ENCODE measurements at regions not wholly inside any gene's neighbourhood (a gene's known extent, or its start where the extent isn't known, plus 50 kb on each side); places are given as distances from the start of the nearest gene placed in this dataset.

DNA sequence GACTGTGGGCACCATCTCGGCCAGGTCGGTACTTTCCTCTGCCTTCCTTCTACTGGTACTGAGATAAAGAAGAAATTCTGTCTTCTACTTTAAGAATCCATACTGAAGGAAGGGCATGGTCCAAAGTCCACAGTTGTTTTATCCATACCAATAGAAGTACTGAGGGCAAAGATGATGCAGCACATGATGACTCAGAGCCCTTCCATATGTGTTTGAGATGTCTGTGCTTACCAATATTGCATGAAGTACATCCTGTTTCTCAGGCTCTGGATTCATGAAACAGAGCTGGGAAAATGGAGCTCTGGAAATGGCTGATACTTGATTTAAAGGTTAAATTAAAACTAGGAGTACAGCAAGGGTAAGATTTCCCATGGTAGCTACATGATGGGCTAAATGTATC lies 799.9 kb downstream of the NLGN4Y start:
- Histone ChIP-seq H3K9me3 (ENCODE audit: control insufficient read depth in 2 of 2, insufficient read depth in 1 of 2, low read length in 1 of 2) (no peaks in the 10 kb centered on the region), H3K36me3 (ENCODE audit: control insufficient read depth in 2 of 2, insufficient read depth in 2 of 2, low read length in 1 of 2) (no peaks in the 10 kb centered on the region), H3K4me1 (ENCODE audit: control insufficient read depth in 2 of 2, insufficient read depth in 2 of 2, low read length in 2 of 2) (no peaks in the 10 kb centered on the region), H3K27me3 (ENCODE audit: control insufficient read depth in 2 of 2, insufficient read depth in 1 of 2, low read length in 1 of 2) (no peaks in the 10 kb centered on the region), H3K4me3 (ENCODE audit: low read length in 2 of 2) (no peak overlapping the region), H3K27ac (ENCODE audit: low read depth in 1 of 2, low read length in 1 of 2) (no peak overlapping the region)
- 90% methylated on average over 2 of the region's 2 CpGs for WGBS
- no peak for DNase-seq (ENCODE audit: low read depth in 6 of 9, low spot score in 9 of 9)

DNA sequence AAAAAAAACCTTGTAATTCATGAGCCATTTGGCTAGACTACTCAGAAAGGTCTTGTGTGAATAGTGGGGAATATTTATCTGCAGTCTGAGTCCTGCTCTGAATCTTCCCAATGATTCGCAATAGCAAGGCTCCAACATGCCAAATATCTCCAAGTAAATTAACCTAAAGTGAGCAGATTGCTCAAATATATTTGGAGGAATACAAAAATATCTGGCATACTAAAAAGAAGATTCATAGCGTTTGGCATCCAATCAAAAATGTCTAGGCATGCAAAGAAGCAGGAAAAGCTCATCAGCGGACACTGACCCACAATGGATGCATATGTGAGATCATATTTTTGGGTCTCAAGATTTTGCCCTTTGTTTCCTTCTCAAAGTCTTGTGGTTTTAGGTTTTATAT lies 800.9 kb downstream of the NLGN4Y start:
- no peaks in the 10 kb centered on the region for H3K9me3 ChIP-seq (ENCODE audit: control insufficient read depth in 2 of 2, insufficient read depth in 1 of 2, low read length in 1 of 2)
- H3K4me3 ChIP-seq (ENCODE audit: low read length in 2 of 2): no peak overlapping the region
- no peak overlapping the region for H3K27ac ChIP-seq (ENCODE audit: low read depth in 1 of 2, low read length in 1 of 2)
- H3K4me1 ChIP-seq (ENCODE audit: control insufficient read depth in 2 of 2, insufficient read depth in 2 of 2, low read length in 2 of 2): no peaks in the 10 kb centered on the region
- H3K27me3 ChIP-seq (ENCODE audit: control insufficient read depth in 2 of 2, insufficient read depth in 1 of 2, low read length in 1 of 2): no peaks in the 10 kb centered on the region
- 90% methylated on average over 3 of the region's 3 CpGs for WGBS
- DNase-seq (ENCODE audit: low read depth in 6 of 9, low spot score in 9 of 9): no peak
- H3K36me3 ChIP-seq (ENCODE audit: control insufficient read depth in 2 of 2, insufficient read depth in 2 of 2, low read length in 1 of 2): no peaks in the 10 kb centered on the region

DNA sequence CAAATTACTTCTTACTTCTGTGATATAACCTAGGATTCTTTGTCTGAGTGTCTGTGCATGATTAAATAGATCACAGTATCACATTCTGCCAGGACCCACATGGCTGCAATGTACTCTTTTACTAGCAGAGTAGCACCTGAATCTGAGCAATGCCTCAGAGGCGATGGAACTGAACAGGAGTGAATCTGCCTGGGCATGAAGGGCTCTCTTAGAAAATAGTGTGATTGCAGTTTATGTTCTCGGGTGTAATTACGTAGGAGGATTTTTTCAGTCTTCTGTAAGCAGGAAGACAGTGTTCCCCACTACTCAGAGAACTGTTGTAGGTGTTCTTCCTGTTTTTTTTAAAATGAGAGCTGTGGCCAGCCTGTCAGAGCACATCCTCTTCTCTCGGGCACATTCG lies 802.3 kb downstream of the NLGN4Y start:
- H3K27ac ChIP-seq (ENCODE audit: low read depth in 1 of 2, low read length in 1 of 2): no peak overlapping the region
- H3K4me1 ChIP-seq (ENCODE audit: control insufficient read depth in 2 of 2, insufficient read depth in 2 of 2, low read length in 2 of 2): no peaks in the 10 kb centered on the region
- H3K36me3 ChIP-seq (ENCODE audit: control insufficient read depth in 2 of 2, insufficient read depth in 2 of 2, low read length in 1 of 2): no peaks in the 10 kb centered on the region
- no peak overlapping the region for H3K4me3 ChIP-seq (ENCODE audit: low read length in 2 of 2)
- H3K27me3 ChIP-seq (ENCODE audit: control insufficient read depth in 2 of 2, insufficient read depth in 1 of 2, low read length in 1 of 2): no peaks in the 10 kb centered on the region
- no peaks in the 10 kb centered on the region for H3K9me3 ChIP-seq (ENCODE audit: control insufficient read depth in 2 of 2, insufficient read depth in 1 of 2, low read length in 1 of 2)
- DNase-seq (ENCODE audit: low read depth in 6 of 9, low spot score in 9 of 9): no peak
- WGBS: 28% methylated on average over 5 of the region's 5 CpGs

DNA sequence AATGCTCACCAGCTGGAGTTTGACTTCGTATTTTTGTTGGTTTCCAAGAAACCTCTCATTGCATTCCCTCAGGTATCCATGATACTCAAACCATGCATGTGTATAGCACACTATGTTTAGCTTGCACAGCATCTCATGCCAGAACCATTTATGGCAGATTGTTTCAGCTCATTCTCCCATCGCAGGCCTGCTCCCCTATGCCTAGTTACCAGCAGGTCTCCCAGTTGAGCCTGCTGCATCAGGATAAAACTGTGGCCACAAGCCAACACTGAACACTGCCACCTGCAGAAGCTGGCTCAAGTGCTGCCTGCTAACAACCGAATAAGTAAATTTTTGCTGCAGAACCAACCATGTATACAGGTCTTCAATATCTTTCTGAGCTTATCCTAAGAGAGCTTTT lies 804.5 kb downstream of the NLGN4Y start:
- no peaks in the 10 kb centered on the region for H3K27me3 ChIP-seq (ENCODE audit: control insufficient read depth in 2 of 2, insufficient read depth in 1 of 2, low read length in 1 of 2)
- WGBS: 92% methylated on average over 3 of the region's 3 CpGs
- no peaks in the 10 kb centered on the region for H3K36me3 ChIP-seq (ENCODE audit: control insufficient read depth in 2 of 2, insufficient read depth in 2 of 2, low read length in 1 of 2)
- no peaks in the 10 kb centered on the region for H3K4me1 ChIP-seq (ENCODE audit: control insufficient read depth in 2 of 2, insufficient read depth in 2 of 2, low read length in 2 of 2)
- H3K27ac ChIP-seq (ENCODE audit: low read depth in 1 of 2, low read length in 1 of 2): no peak overlapping the region
- no peak overlapping the region for H3K4me3 ChIP-seq (ENCODE audit: low read length in 2 of 2)
- no peaks in the 10 kb centered on the region for H3K9me3 ChIP-seq (ENCODE audit: control insufficient read depth in 2 of 2, insufficient read depth in 1 of 2, low read length in 1 of 2)
- DNase-seq (ENCODE audit: low read depth in 6 of 9, low spot score in 9 of 9): no peak

DNA sequence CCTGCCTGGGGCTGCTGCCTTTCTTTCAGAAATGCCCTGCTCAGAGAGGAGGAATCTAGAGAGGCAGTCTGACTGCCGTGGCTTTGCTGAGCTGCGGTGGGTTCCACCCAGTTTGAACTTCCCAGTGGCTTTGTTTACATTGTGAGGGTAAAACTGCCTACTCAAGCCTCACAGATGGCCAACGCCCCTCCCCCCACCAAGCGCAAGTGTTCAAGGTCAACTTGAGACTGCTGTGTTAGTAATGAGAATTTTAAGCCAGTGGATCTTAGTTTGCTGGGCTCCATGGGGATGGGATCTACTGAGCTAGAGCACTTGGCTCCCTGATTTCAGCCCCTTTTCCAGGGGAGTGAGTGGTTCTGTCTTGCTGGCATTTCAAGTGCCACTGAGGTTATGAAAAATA lies 819.2 kb downstream of the NLGN4Y start:
- no peak for DNase-seq (ENCODE audit: low read depth in 6 of 9, low spot score in 9 of 9)
- Histone ChIP-seq H3K27ac (ENCODE audit: low read depth in 1 of 2, low read length in 1 of 2) (no peak overlapping the region), H3K9me3 (ENCODE audit: control insufficient read depth in 2 of 2, insufficient read depth in 1 of 2, low read length in 1 of 2) (no peaks in the 10 kb centered on the region), H3K4me3 (ENCODE audit: low read length in 2 of 2) (no peak overlapping the region), H3K4me1 (ENCODE audit: control insufficient read depth in 2 of 2, insufficient read depth in 2 of 2, low read length in 2 of 2) (no peaks in the 10 kb centered on the region), H3K27me3 (ENCODE audit: control insufficient read depth in 2 of 2, insufficient read depth in 1 of 2, low read length in 1 of 2) (no peaks in the 10 kb centered on the region), H3K36me3 (ENCODE audit: control insufficient read depth in 2 of 2, insufficient read depth in 2 of 2, low read length in 1 of 2) (no peaks in the 10 kb centered on the region)
- WGBS: 65% methylated on average over 4 of the region's 4 CpGs

GRCh38 chrY:15345471-15346155 lies 821.3 kb downstream of the NLGN4Y start:
- WGBS: 88% methylated on average over 4 of the region's 4 CpGs
- Histone ChIP-seq H3K4me1 (ENCODE audit: control insufficient read depth in 2 of 2, insufficient read depth in 2 of 2, low read length in 2 of 2) (no peaks in the 10 kb centered on the region), H3K27me3 (ENCODE audit: control insufficient read depth in 2 of 2, insufficient read depth in 1 of 2, low read length in 1 of 2) (no peaks in the 10 kb centered on the region), H3K9me3 (ENCODE audit: control insufficient read depth in 2 of 2, insufficient read depth in 1 of 2, low read length in 1 of 2) (no peaks in the 10 kb centered on the region), H3K36me3 (ENCODE audit: control insufficient read depth in 2 of 2, insufficient read depth in 2 of 2, low read length in 1 of 2) (no peaks in the 10 kb centered on the region), H3K4me3 (ENCODE audit: low read length in 2 of 2) (no peak overlapping the region), H3K27ac (ENCODE audit: low read depth in 1 of 2, low read length in 1 of 2) (no peak overlapping the region)
- DNase-seq (ENCODE audit: low read depth in 6 of 9, low spot score in 9 of 9): no peak

- Histone ChIP-seq H3K27me3 (ENCODE audit: control insufficient read depth in 2 of 2, insufficient read depth in 1 of 2, low read length in 1 of 2) (no peaks in the 10 kb centered on the region), H3K4me1 (ENCODE audit: control insufficient read depth in 2 of 2, insufficient read depth in 2 of 2, low read length in 2 of 2) (no peaks in the 10 kb centered on the region), H3K9me3 (ENCODE audit: control insufficient read depth in 2 of 2, insufficient read depth in 1 of 2, low read length in 1 of 2) (no peaks in the 10 kb centered on the region), H3K36me3 (ENCODE audit: control insufficient read depth in 2 of 2, insufficient read depth in 2 of 2, low read length in 1 of 2) (no peaks in the 10 kb centered on the region), H3K27ac (ENCODE audit: low read depth in 1 of 2, low read length in 1 of 2) (no peak overlapping the region), H3K4me3 (ENCODE audit: low read length in 2 of 2) (no peak overlapping the region)
- DNase-seq (ENCODE audit: low read depth in 6 of 9, low spot score in 9 of 9): no peak
- 56% methylated on average over 2 of the region's 2 CpGs for WGBS
Measured at GRCh38 chrY:15349351-15349750, 825.0 kb downstream of the NLGN4Y start.

GRCh38 chrY:15355321-15355720 lies 831.0 kb downstream of the NLGN4Y start:
- 92% methylated on average over 3 of the region's 3 CpGs for WGBS

DNA sequence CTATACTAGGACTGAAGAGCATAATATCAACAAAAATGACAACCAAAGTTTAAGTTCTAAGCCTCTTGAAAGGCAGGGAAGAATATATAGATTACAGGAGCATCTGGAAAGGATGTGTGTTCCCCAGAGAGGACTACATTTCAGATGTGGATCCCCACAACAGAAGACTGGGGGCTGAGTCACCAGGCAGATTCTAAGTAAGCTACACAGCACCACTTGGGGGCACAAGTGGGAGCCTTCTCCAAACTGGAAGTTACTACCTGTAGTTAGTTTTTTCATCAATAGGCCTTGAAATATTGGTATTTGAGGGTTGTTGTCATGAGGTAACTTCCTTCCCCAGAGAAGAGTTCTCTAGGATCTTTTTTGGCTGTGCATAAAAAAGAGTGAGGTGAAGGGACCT lies 836.1 kb downstream of the NLGN4Y start:
- no peaks in the 10 kb centered on the region for H3K27me3 ChIP-seq (ENCODE audit: control insufficient read depth in 2 of 2, insufficient read depth in 1 of 2, low read length in 1 of 2)
- H3K4me3 ChIP-seq (ENCODE audit: low read length in 2 of 2): no peak overlapping the region
- H3K36me3 ChIP-seq (ENCODE audit: control insufficient read depth in 2 of 2, insufficient read depth in 2 of 2, low read length in 1 of 2): no peaks in the 10 kb centered on the region
- H3K27ac ChIP-seq (ENCODE audit: low read depth in 1 of 2, low read length in 1 of 2): no peak overlapping the region
- H3K4me1 ChIP-seq (ENCODE audit: control insufficient read depth in 2 of 2, insufficient read depth in 2 of 2, low read length in 2 of 2): no peaks in the 10 kb centered on the region
- DNase-seq (ENCODE audit: low read depth in 6 of 9, low spot score in 9 of 9): no peak
- no peaks in the 10 kb centered on the region for H3K9me3 ChIP-seq (ENCODE audit: control insufficient read depth in 2 of 2, insufficient read depth in 1 of 2, low read length in 1 of 2)

More at GRCh38 chrY:15355321-15355720, 831.0 kb downstream of the NLGN4Y start:
- H3K27me3 ChIP-seq (ENCODE audit: control insufficient read depth in 2 of 2, insufficient read depth in 1 of 2, low read length in 1 of 2): no peaks in the 10 kb centered on the region
- H3K4me1 ChIP-seq (ENCODE audit: control insufficient read depth in 2 of 2, insufficient read depth in 2 of 2, low read length in 2 of 2): no peaks in the 10 kb centered on the region
- DNase-seq (ENCODE audit: low read depth in 6 of 9, low spot score in 9 of 9): no peak
- no peaks in the 10 kb centered on the region for H3K36me3 ChIP-seq (ENCODE audit: control insufficient read depth in 2 of 2, insufficient read depth in 2 of 2, low read length in 1 of 2)
- no peak overlapping the region for H3K27ac ChIP-seq (ENCODE audit: low read depth in 1 of 2, low read length in 1 of 2)
- H3K4me3 ChIP-seq (ENCODE audit: low read length in 2 of 2): no peak overlapping the region
- H3K9me3 ChIP-seq (ENCODE audit: control insufficient read depth in 2 of 2, insufficient read depth in 1 of 2, low read length in 1 of 2): no peaks in the 10 kb centered on the region

- no peaks in the 10 kb centered on the region for H3K27me3 ChIP-seq (ENCODE audit: control insufficient read depth in 2 of 2, insufficient read depth in 1 of 2, low read length in 1 of 2)
- no peaks in the 10 kb centered on the region for H3K9me3 ChIP-seq (ENCODE audit: control insufficient read depth in 2 of 2, insufficient read depth in 1 of 2, low read length in 1 of 2)
- no peak overlapping the region for H3K27ac ChIP-seq (ENCODE audit: low read depth in 1 of 2, low read length in 1 of 2)
- H3K4me3 ChIP-seq (ENCODE audit: low read length in 2 of 2): no peak overlapping the region
- H3K4me1 ChIP-seq (ENCODE audit: control insufficient read depth in 2 of 2, insufficient read depth in 2 of 2, low read length in 2 of 2): no peaks in the 10 kb centered on the region
- no peaks in the 10 kb centered on the region for H3K36me3 ChIP-seq (ENCODE audit: control insufficient read depth in 2 of 2, insufficient read depth in 2 of 2, low read length in 1 of 2)
- WGBS: 47% methylated on average over 4 of the region's 4 CpGs
- DNase-seq (ENCODE audit: low read depth in 6 of 9, low spot score in 9 of 9): no peak
Measured at GRCh38 chrY:15364996-15365395, 840.7 kb downstream of the NLGN4Y start.

Data from thymus (tissue), 11 donors.